Smooth muscle cell (in vitro differentiated cells): ENCODE measurements at regions not wholly inside any gene's neighbourhood (a gene's known extent, or its start where the extent isn't known, plus 50 kb on each side); places are given as distances from the start of the nearest gene placed in this dataset.

Source experiments
- DNase-seq: peaks from one replicate; lab custom pipeline; 2025; ENCODE audit not compliant: unreplicated experiment; lab: John Stamatoyannopoulos, UW
- H2AFZ ChIP-seq: fragments of 200-600 bp; sonication (generic); 2 replicates; pipeline ENCODE4 v1.6.0; 2016; ENCODE audit warnings: antibody characterized with exemption, low read depth, mild to moderate bottlenecking
- H3F3A ChIP-seq: fragments of 200-600 bp; sonication (generic); 2 replicates; pipeline ENCODE4 v1.6.0; 2017; ENCODE audit warnings: antibody characterized with exemption, low read depth
- H3K27ac ChIP-seq: fragments of 200-600 bp; sonication (generic); 2 replicates; pipeline ENCODE4 v1.5.1; 2016; ENCODE audit warnings: low read depth, mild to moderate bottlenecking
- H3K27me3 ChIP-seq: fragments of 200-600 bp; sonication (generic); 2 replicates; pipeline ENCODE4 v1.6.1; 2016; ENCODE audit warnings: low read depth, mild to moderate bottlenecking
- H3K36me3 ChIP-seq: fragments of 200-600 bp; sonication (generic); 2 replicates; pipeline ENCODE4 v1.5.1; 2016; ENCODE audit warnings: low read depth
- H3K4me1 ChIP-seq: fragments of 200-600 bp; sonication (generic); 2 replicates; pipeline ENCODE4 v1.5.1; 2016; ENCODE audit warnings: low read depth
- H3K4me2 ChIP-seq: fragments of 200-600 bp; sonication (generic); 2 replicates; pipeline ENCODE4 v1.6.0; 2016; ENCODE audit warnings: mild to moderate bottlenecking
- H3K4me3 ChIP-seq: fragments of 200-600 bp; sonication (generic); 2 replicates; pipeline ENCODE4 v1.5.1; 2016; ENCODE audit warnings: mild to moderate bottlenecking
- H3K79me2 ChIP-seq: fragments of 200-600 bp; sonication (generic); 2 replicates; pipeline ENCODE4 v1.6.0; 2016; ENCODE audit warnings: low read depth, mild to moderate bottlenecking
- H3K9ac ChIP-seq: fragments of 200-600 bp; sonication (generic); 2 replicates; pipeline ENCODE4 v1.6.0; 2016; ENCODE audit warnings: low read depth
- H3K9me3 ChIP-seq: fragments of 200-600 bp; sonication (generic); replicated peaks from 2 replicates; pipeline ENCODE4 v1.5.1; 2016; ENCODE audit warnings: low read depth
- H4K20me1 ChIP-seq: fragments of 200-600 bp; sonication (generic); 2 replicates; pipeline ENCODE4 v1.6.0; 2016; ENCODE audit warnings: low read depth
- CTCF ChIP-seq: fragments of 200-600 bp; sonication (generic); IDR thresholded peaks from 2 replicates; pipeline ENCODE4 v1.5.1; 2017; ENCODE audit warnings: borderline replicate concordance, mild to moderate bottlenecking, antibody characterized with exemption; ENCODE audit not compliant: insufficient read depth, poor library complexity, severe bottlenecking
- WGBS: methylation state at CpG from one replicate; pipeline ENCODE4 v1.1.7; 2016; ENCODE audit warnings: low lambda C conversion rate; 5-methylcytosine and 5-hydroxymethylcytosine counted together

- Histone ChIP-seq H3K9me3 (no peaks in the 10 kb centered on the region), H3K79me2 (peaks cover 5% of the 10 kb centered on the region), H3K4me2 (peak overlapping the region; percentile 80), H3K4me1 (peaks cover 57% of the 10 kb centered on the region), H3F3A (peaks cover 19% of the 10 kb centered on the region), H3K27ac (peak overlapping the region; percentile 84), H3K4me3 (no peak overlapping the region), H4K20me1 (no peaks in the 10 kb centered on the region), H3K9ac (no peak overlapping the region), H3K36me3 (no peaks in the 10 kb centered on the region), H2AFZ (no peak overlapping the region), H3K27me3 (no peaks in the 10 kb centered on the region)
- WGBS = 76% methylated on average over 3 of the region's 3 CpGs
- TF ChIP-seq CTCF = no peak
- DNase-seq = no peak
Observed at GRCh38 chr12:24749171-24749570, 199.7 kb downstream of the BCAT1 start.

- WGBS = 66% methylated on average over 11 of the region's 11 CpGs
- H3K4me2 ChIP-seq = no peak overlapping the region
Observed at GRCh38 chr12:24748326-24748725, 200.6 kb downstream of the BCAT1 start.

GRCh38 chr12:24746864-24747263 is 202.0 kb downstream of the BCAT1 start:
- H3K27ac ChIP-seq = peak overlapping the region; percentile 84
- H3K4me2 ChIP-seq = peak overlapping the region; percentile 67
- WGBS = 62% methylated on average over 2 of the region's 2 CpGs
- H3K9me3 ChIP-seq = no peaks in the 10 kb centered on the region
- no peaks in the 10 kb centered on the region for H3K79me2 ChIP-seq
- DNase-seq = no peak
- no peak for TF ChIP-seq CTCF
- H3K9ac ChIP-seq = no peak overlapping the region
- peaks cover 56% of the 10 kb centered on the region for H3K4me1 ChIP-seq
- no peaks in the 10 kb centered on the region for H4K20me1 ChIP-seq
- no peaks in the 10 kb centered on the region for H3K27me3 ChIP-seq
- no peaks in the 10 kb centered on the region for H3K36me3 ChIP-seq
- peak overlapping the region; percentile 34 for H2AFZ ChIP-seq
- no peak overlapping the region for H3K4me3 ChIP-seq
- H3F3A ChIP-seq = peaks cover 19% of the 10 kb centered on the region

More at GRCh38 chr12:24748326-24748725, 200.6 kb downstream of the BCAT1 start:
- Histone ChIP-seq H3K27me3 (no peaks in the 10 kb centered on the region), H3K9ac (no peak overlapping the region), H4K20me1 (no peaks in the 10 kb centered on the region), H3K36me3 (no peaks in the 10 kb centered on the region), H3K9me3 (no peaks in the 10 kb centered on the region), H3K27ac (peak overlapping the region; percentile 84), H3F3A (peaks cover 19% of the 10 kb centered on the region), H3K4me3 (no peak overlapping the region), H3K4me1 (peaks cover 57% of the 10 kb centered on the region), H2AFZ (no peak overlapping the region), H3K79me2 (no peaks in the 10 kb centered on the region)
- no peak for TF ChIP-seq CTCF
- no peak for DNase-seq

GRCh38 chr12:24746006-24746671 is 202.8 kb downstream of the BCAT1 start:
- Histone ChIP-seq H3K4me3 (no peak overlapping the region), H3K9me3 (no peaks in the 10 kb centered on the region), H3K4me1 (peaks cover 49% of the 10 kb centered on the region), H3F3A (peaks cover 17% of the 10 kb centered on the region), H2AFZ (peak overlapping the region; percentile 34), H3K27me3 (no peaks in the 10 kb centered on the region), H4K20me1 (no peaks in the 10 kb centered on the region), H3K4me2 (peak overlapping the region; percentile 67), H3K79me2 (no peaks in the 10 kb centered on the region), H3K27ac (peak overlapping the region; percentile 84), H3K36me3 (no peaks in the 10 kb centered on the region), H3K9ac (peak overlapping the region; percentile 16)
- TF ChIP-seq CTCF = no peak
- DNase-seq = no peak
- 17% methylated on average over 4 of the region's 4 CpGs for WGBS
